Parathyroid adenoma (tissue), 2 donors: ENCODE measurements at regions not wholly inside any gene's neighbourhood (a gene's known extent, or its start where the extent isn't known, plus 50 kb on each side); places are given as distances from the start of the nearest gene placed in this dataset.

ENCODE experiments used
- H2AFZ ChIP-seq: fragments of 300-600 bp; sonication (generic); one replicate; pipeline ENCODE4 v1.7.0; 2017; ENCODE audit warnings: antibody characterized with exemption, mild to moderate bottlenecking
- H3K27ac ChIP-seq: fragments of 300-600 bp; sonication (generic); one replicate; pipeline ENCODE4 v1.7.0; 2017
- H3K27me3 ChIP-seq: fragments of 300-600 bp; sonication (generic); one replicate; pipeline ENCODE4 v1.7.0; 2017; ENCODE audit warnings: low read length; ENCODE audit not compliant: control insufficient read depth, insufficient read depth
- H3K36me3 ChIP-seq: fragments of 300-600 bp; sonication (generic); one replicate; pipeline ENCODE4 v1.7.0; 2017; ENCODE audit warnings: low read length; ENCODE audit not compliant: control insufficient read depth, insufficient read depth
- H3K4me1 ChIP-seq: fragments of 300-600 bp; sonication (generic); one replicate; pipeline ENCODE4 v1.7.0; 2017; ENCODE audit warnings: control low read depth
- H3K4me2 ChIP-seq: fragments of 300-600 bp; sonication (generic); one replicate; pipeline ENCODE4 v1.7.0; 2017; ENCODE audit warnings: low read length
- H3K4me3 ChIP-seq: fragments of 300-600 bp; sonication (generic); one replicate; pipeline ENCODE4 v1.7.0; 2017; ENCODE audit warnings: low read depth, low read length
- H3K79me2 ChIP-seq: fragments of 300-600 bp; sonication (generic); one replicate; pipeline ENCODE4 v1.7.0; 2017; ENCODE audit warnings: control low read depth
- H3K9ac ChIP-seq: fragments of 300-600 bp; sonication (generic); one replicate; pipeline ENCODE4 v1.7.0; 2017; ENCODE audit warnings: mild to moderate bottlenecking
- H3K9me3 ChIP-seq: fragments of 300-600 bp; sonication (generic); one replicate; pipeline ENCODE4 v1.7.0; 2017; ENCODE audit warnings: low read length; ENCODE audit not compliant: control insufficient read depth
- TF ChIP-seq, protein P1 (sequence below): fragments of 300-600 bp; sonication (generic); IDR thresholded peaks from one replicate; pipeline ENCODE4 v1.7.0; 2017; ENCODE audit warnings: antibody characterized with exemption, mild to moderate bottlenecking
- donor health status: primary hyperparathyroidism.

DNA sequence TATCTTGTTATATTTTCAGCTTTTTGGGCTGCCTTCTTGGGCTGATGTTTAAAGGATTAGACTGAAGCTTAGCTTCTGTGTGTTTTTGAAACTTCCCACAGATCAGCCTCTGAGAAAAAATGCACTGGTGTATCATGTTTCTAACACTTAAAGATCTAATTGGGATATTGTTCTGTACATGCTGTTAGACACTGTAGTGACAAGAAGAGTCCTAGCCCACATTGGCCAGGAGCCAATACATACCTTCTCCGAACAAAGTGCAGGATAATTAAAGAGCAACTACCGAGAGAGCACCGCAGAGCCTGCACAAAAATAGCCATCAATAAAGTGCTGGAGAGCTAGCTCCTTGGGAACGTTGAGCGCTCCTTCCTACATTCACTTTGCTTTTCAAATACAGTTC lies 289.4 kb upstream of the SP8 start:
- H3K27ac ChIP-seq: no peak overlapping the region
- H3K4me3 ChIP-seq: no peak overlapping the region
- H3K79me2 ChIP-seq: no peaks in the 10 kb centered on the region

DNA sequence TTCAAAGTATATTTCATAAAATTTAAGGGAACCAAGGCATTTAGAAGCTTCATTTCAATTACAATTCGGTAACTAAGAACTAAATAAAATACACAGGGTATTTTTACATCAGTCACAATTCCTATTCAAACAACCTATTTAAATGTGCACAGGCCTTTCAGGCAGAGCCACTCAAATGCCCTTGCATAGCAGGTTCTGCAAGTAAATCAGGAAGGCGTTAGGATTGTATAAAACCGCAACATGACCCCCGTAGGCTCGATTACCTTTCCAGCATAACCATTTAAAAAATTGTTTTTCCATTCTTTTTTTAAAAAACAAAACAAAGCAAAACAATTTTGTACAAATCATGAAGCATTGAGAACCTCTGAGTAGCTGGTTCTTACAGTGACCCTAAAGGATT lies 289.9 kb upstream of the SP8 start:
- Histone ChIP-seq H3K36me3 (no peaks in the 10 kb centered on the region), H3K4me2 (no peak overlapping the region), H3K79me2 (no peaks in the 10 kb centered on the region), H3K27me3 (no peaks in the 10 kb centered on the region), H2AFZ (no peak overlapping the region), H3K9ac (no peak overlapping the region), H3K9me3 (no peaks in the 10 kb centered on the region), H3K27ac (no peak overlapping the region), H3K4me3 (no peak overlapping the region), H3K4me1 (no peaks in the 10 kb centered on the region)
- TF ChIP-seq, protein P1, sequence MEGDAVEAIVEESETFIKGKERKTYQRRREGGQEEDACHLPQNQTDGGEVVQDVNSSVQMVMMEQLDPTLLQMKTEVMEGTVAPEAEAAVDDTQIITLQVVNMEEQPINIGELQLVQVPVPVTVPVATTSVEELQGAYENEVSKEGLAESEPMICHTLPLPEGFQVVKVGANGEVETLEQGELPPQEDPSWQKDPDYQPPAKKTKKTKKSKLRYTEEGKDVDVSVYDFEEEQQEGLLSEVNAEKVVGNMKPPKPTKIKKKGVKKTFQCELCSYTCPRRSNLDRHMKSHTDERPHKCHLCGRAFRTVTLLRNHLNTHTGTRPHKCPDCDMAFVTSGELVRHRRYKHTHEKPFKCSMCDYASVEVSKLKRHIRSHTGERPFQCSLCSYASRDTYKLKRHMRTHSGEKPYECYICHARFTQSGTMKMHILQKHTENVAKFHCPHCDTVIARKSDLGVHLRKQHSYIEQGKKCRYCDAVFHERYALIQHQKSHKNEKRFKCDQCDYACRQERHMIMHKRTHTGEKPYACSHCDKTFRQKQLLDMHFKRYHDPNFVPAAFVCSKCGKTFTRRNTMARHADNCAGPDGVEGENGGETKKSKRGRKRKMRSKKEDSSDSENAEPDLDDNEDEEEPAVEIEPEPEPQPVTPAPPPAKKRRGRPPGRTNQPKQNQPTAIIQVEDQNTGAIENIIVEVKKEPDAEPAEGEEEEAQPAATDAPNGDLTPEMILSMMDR: no peak

More for the DNA sequence above, 289.4 kb upstream of the SP8 start:
- H3K9me3 ChIP-seq: no peaks in the 10 kb centered on the region
- no peaks in the 10 kb centered on the region for H3K36me3 ChIP-seq
- H3K4me1 ChIP-seq: no peaks in the 10 kb centered on the region
- H3K9ac ChIP-seq: no peak overlapping the region
- no peaks in the 10 kb centered on the region for H3K27me3 ChIP-seq
- no peak overlapping the region for H2AFZ ChIP-seq
- TF ChIP-seq, protein P1: no peak
- H3K4me2 ChIP-seq: no peak overlapping the region

DNA sequence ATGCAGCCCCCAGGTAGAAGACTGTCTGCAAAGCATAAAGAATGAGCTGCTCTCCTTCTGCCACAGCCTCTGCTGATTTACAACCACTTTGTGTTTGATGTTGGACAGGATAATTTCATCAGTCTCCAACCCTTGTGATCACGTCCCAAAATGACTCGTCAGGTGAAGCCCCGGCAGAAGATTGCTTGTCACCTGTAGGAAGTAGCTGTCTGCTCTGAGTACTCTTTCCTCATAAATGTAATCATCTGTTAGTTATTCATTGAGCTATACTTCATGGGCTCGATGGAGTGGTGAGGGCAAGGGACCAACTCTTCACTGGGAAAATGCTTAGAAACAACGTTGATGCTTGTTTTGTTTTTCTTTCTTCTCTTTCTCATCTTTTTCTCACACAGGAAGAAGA lies 290.9 kb upstream of the SP8 start:
- H3K4me3 ChIP-seq: no peak overlapping the region
- H3K27ac ChIP-seq: no peak overlapping the region
- no peaks in the 10 kb centered on the region for H3K9me3 ChIP-seq
- H3K4me1 ChIP-seq: no peaks in the 10 kb centered on the region
- no peaks in the 10 kb centered on the region for H3K36me3 ChIP-seq
- H2AFZ ChIP-seq: no peak overlapping the region
- no peak overlapping the region for H3K9ac ChIP-seq
- H3K79me2 ChIP-seq: no peaks in the 10 kb centered on the region
- no peaks in the 10 kb centered on the region for H3K27me3 ChIP-seq
- H3K4me2 ChIP-seq: no peak overlapping the region
- TF ChIP-seq, protein P1: no peak

DNA sequence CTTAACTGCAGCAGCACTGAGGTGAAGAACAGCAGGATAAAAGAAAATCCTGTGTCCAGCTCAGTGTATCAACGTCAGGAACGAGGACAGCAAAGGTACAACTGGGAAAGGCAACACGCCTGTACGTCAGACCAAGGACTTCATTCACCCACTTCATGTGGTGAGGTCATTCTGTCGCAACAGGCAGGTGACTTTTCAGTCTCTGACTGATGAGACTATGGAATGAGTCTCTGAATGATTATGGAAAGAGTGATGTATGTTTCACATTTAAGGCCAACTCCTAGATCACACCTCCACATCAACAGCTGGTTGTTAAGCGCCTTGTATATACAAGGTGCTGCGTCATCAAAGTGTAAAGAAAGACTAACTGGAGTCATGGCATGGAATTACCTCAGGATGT lies 297.6 kb upstream of the SP8 start:
- Histone ChIP-seq H2AFZ (no peak overlapping the region), H3K27ac (no peak overlapping the region), H3K79me2 (no peaks in the 10 kb centered on the region), H3K27me3 (no peaks in the 10 kb centered on the region), H3K9me3 (no peaks in the 10 kb centered on the region), H3K36me3 (no peaks in the 10 kb centered on the region), H3K4me2 (no peak overlapping the region), H3K4me3 (no peak overlapping the region), H3K9ac (no peak overlapping the region), H3K4me1 (peaks cover 8% of the 10 kb centered on the region)
- TF ChIP-seq, protein P1: no peak

DNA sequence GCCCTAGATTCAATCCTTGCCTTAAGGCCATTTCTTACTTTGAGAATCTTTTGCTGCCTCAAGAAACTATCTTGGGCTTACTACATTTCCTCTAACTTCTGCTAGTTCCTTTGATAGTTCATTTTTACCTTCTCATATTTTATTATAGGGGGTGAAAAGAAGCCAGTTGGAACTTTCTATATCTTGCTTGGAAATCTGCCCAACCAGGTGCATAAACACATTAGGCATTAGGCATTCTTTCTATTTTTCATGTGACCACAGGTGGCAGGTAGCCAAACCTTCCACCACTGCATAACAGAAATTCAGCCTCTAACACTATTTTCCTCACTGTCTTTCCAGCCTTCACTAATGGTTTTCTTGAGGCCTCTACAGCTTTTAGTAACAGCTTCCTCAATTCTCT lies 300.0 kb upstream of the SP8 start:
- H3K4me1 ChIP-seq: peaks cover 8% of the 10 kb centered on the region
- no peak overlapping the region for H3K27ac ChIP-seq
- H3K9ac ChIP-seq: no peak overlapping the region
- no peaks in the 10 kb centered on the region for H3K9me3 ChIP-seq
- no peak overlapping the region for H3K4me3 ChIP-seq
- no peak overlapping the region for H3K4me2 ChIP-seq
- no peaks in the 10 kb centered on the region for H3K79me2 ChIP-seq
- H3K27me3 ChIP-seq: no peaks in the 10 kb centered on the region
- TF ChIP-seq, protein P1: no peak
- H2AFZ ChIP-seq: no peak overlapping the region
- H3K36me3 ChIP-seq: no peaks in the 10 kb centered on the region
